CD14-positive monocyte (primary cell): ENCODE measurements at regions not wholly inside any gene's neighbourhood (a gene's known extent, or its start where the extent isn't known, plus 50 kb on each side); places are given as distances from the start of the nearest gene placed in this dataset.

Experiments used
- DNase-seq, 3 donors: peaks; one replicate each; pipeline ENCODE4 v3.0.0-alpha.2; 2011 to 2022
- H2AFZ ChIP-seq: 2 replicates; pipeline ENCODE4 v1.6.0; 2012; ENCODE audit warnings: mild to moderate bottlenecking, low read depth, low read length, inconsistent platforms; ENCODE audit not compliant: insufficient read depth, poor library complexity, severe bottlenecking
- H3K27ac ChIP-seq, 2 donors: 1 replicate in 1 of 2; 2 replicates in 1 of 2; pipeline ENCODE4 v1.5.1; 2012 to 2013; ENCODE audit warnings: low read length in 2 of 2, control low read depth in 1 of 2, inconsistent platforms in 1 of 2, low read depth in 1 of 2, mild to moderate bottlenecking in 1 of 2
- H3K27me3 ChIP-seq, 2 donors: one replicate each; pipeline versions ENCODE4 v1.6.0 to v1.6.1; 2011 to 2013; ENCODE audit warnings: low read length in 2 of 2; ENCODE audit not compliant: control insufficient read depth in 2 of 2, insufficient read depth in 2 of 2
- H3K36me3 ChIP-seq, 2 donors: replicated peaks in 1 of 2; 1 replicate in 1 of 2; 2 replicates in 1 of 2; pipeline versions ENCODE4 v1.5.1 to v1.6.1; 2012 to 2013; ENCODE audit warnings: low read length in 2 of 2, control low read depth in 1 of 2, inconsistent platforms in 1 of 2, mild to moderate bottlenecking in 1 of 2; ENCODE audit not compliant: insufficient read depth in 2 of 2, control insufficient read depth in 1 of 2
- H3K4me1 ChIP-seq, 2 donors: 1 replicate in 1 of 2; 2 replicates in 1 of 2; pipeline versions ENCODE4 v1.5.1 to v1.6.1; 2012 to 2013; ENCODE audit warnings: low read length in 2 of 2, control low read depth in 1 of 2, inconsistent platforms in 1 of 2, mild to moderate bottlenecking in 1 of 2, moderate library complexity in 1 of 2; ENCODE audit not compliant: insufficient read depth in 2 of 2, control insufficient read depth in 1 of 2
- H3K4me2 ChIP-seq: replicated peaks from 2 replicates; pipeline ENCODE3; 2012; ENCODE audit warnings: low read length, moderate library complexity, mild to moderate bottlenecking; ENCODE audit not compliant: poor library complexity, severe bottlenecking; ENCODE audit errors: extremely low read depth
- H3K4me3 ChIP-seq, 3 experiments: fragments of 200-600 bp in 1 of 3; sonication (generic) in 1 of 3; replicated peaks in 1 of 3; 1 replicate in 2 of 3; 2 replicates in 1 of 3; pipeline ENCODE4 v1.5.1; 2011 to 2013; ENCODE audit warnings: low read length in 3 of 3, mild to moderate bottlenecking in 3 of 3, control low read depth in 2 of 3, low read depth in 2 of 3, inconsistent platforms in 1 of 3, moderate library complexity in 1 of 3
- H3K79me2 ChIP-seq: 2 replicates; pipeline ENCODE4 v1.6.0; 2012; ENCODE audit warnings: mild to moderate bottlenecking, control low read depth, inconsistent platforms, low read length, moderate library complexity; ENCODE audit not compliant: insufficient read depth
- H3K9ac ChIP-seq: 2 replicates; pipeline ENCODE4 v1.6.0; 2017; ENCODE audit warnings: low read length, mild to moderate bottlenecking; ENCODE audit not compliant: insufficient read depth, poor library complexity, severe bottlenecking
- H3K9me3 ChIP-seq, 2 donors: replicated peaks in 1 of 2; 1 replicate in 1 of 2; 2 replicates in 1 of 2; pipeline versions ENCODE4 v1.5.1 to v1.6.1; 2012 to 2013; ENCODE audit warnings: low read length in 2 of 2, control low read depth in 1 of 2; ENCODE audit not compliant: control insufficient read depth in 1 of 2, insufficient read depth in 1 of 2
- H4K20me1 ChIP-seq: 2 replicates; pipeline ENCODE4 v1.6.0; 2012; ENCODE audit warnings: mild to moderate bottlenecking, low read length, control low read depth, moderate library complexity; ENCODE audit not compliant: insufficient read depth
- H3K27ac Mint-ChIP-seq, 7 donors: one replicate each; pipeline ENCODE4 v1.8.0; 2020; ENCODE audit warnings: mild to moderate bottlenecking in 7 of 7, mixed read lengths in 7 of 7, moderate library complexity in 6 of 7, inconsistent platforms in 2 of 7
- H3K27me3 Mint-ChIP-seq, 3 donors: one replicate each; pipeline ENCODE4 v1.8.0; 2021 to 2022; ENCODE audit warnings: low read depth in 3 of 3, mild to moderate bottlenecking in 3 of 3, mixed read lengths in 3 of 3, moderate library complexity in 3 of 3, inconsistent platforms in 1 of 3
- H3K36me3 Mint-ChIP-seq, 2 donors: one replicate each; pipeline ENCODE4 v1.8.0; 2020; ENCODE audit warnings: mixed read lengths in 2 of 2, inconsistent platforms in 1 of 2, mild to moderate bottlenecking in 1 of 2
- H3K4me1 Mint-ChIP-seq: one replicate; pipeline ENCODE4 v1.8.0; 2020; ENCODE audit warnings: mild to moderate bottlenecking, mixed read lengths
- H3K4me3 Mint-ChIP-seq, 2 donors: one replicate each; pipeline ENCODE4 v1.8.0; 2020; ENCODE audit warnings: mild to moderate bottlenecking in 2 of 2, mixed read lengths in 2 of 2, moderate library complexity in 1 of 2
- H3K9me3 Mint-ChIP-seq, 7 donors: one replicate each; pipeline ENCODE4 v1.8.0; 2020 to 2022; ENCODE audit warnings: mixed read lengths in 7 of 7, mild to moderate bottlenecking in 6 of 7, moderate library complexity in 6 of 7, inconsistent platforms in 2 of 7
- CTCF ChIP-seq: fragments of 200-600 bp; IDR thresholded peaks from one replicate; pipeline ENCODE4 v1.8.0; 2022; ENCODE audit warnings: antibody characterized with exemption, mild to moderate bottlenecking
- WGBS: methylation state at CpG from one replicate; pipeline ENCODE4 v1.1.5; 2013; ENCODE audit warnings: missing lambda C conversion rate; ENCODE audit not compliant: insufficient coverage; 5-methylcytosine and 5-hydroxymethylcytosine counted together
- intact Hi-C, 2 donors: fragments of 100-400 bp; cut with micrococcal nuclease; formaldehyde crosslinking; loops; one replicate each; pipeline versions ENCODE4 v1.15.0 to v1.15.1; 2023

GRCh38 chr2:177324797-177325196, 60.3 kb upstream of the NFE2L2 start:
- Histone ChIP-seq H3K36me3 (peaks cover 5 to 18% of the 10 kb centered on the region in 2 donors), H2AFZ (no peak overlapping the region), H3K79me2 (no peaks in the 10 kb centered on the region), H3K4me2 (no peak overlapping the region), H3K27me3 (no peaks in the 10 kb centered on the region), H3K9ac (no peak overlapping the region), H3K4me1 (no peaks in the 10 kb centered on the region), H3K9me3 (no peaks in the 10 kb centered on the region), H3K4me3 (no peak overlapping the region), H4K20me1 (no peaks in the 10 kb centered on the region), H3K27ac (no peak overlapping the region)
- no peak for TF ChIP-seq CTCF
- Mint-ChIP-seq H3K4me1 (peaks cover 11% of the 10 kb centered on the region), H3K4me3 (no peak overlapping the region), H3K27ac (no peak overlapping the region), H3K36me3 (peaks cover 22% of the 10 kb centered on the region in 2 donors), H3K27me3 (no peaks in the 10 kb centered on the region), H3K9me3 (peaks cover 0 to 2% (median 0%) of the 10 kb centered on the region in 7 donors)
- intact Hi-C loops = no loop called here
- no peak for DNase-seq
- WGBS = 100% methylated on average over 1 of the region's 3 CpGs

GRCh38 chr2:177325554-177325953, 61.0 kb upstream of the NFE2L2 start:
- no peak for DNase-seq
- intact Hi-C loops = no loop called here
- H3K9me3 ChIP-seq = no peaks in the 10 kb centered on the region
- H2AFZ ChIP-seq = no peak overlapping the region
- H3K27ac ChIP-seq = no peak overlapping the region
- Mint-ChIP-seq H3K9me3 (peaks cover 0 to 2% (median 0%) of the 10 kb centered on the region in 7 donors), H3K4me3 (no peak overlapping the region), H3K27ac (no peak overlapping the region), H3K27me3 (no peaks in the 10 kb centered on the region), H3K4me1 (peaks cover 11% of the 10 kb centered on the region), H3K36me3 (peaks cover 21% of the 10 kb centered on the region in 2 donors)
- no peak for TF ChIP-seq CTCF
- H3K4me1 ChIP-seq = no peaks in the 10 kb centered on the region
- H3K79me2 ChIP-seq = no peaks in the 10 kb centered on the region
- H3K4me2 ChIP-seq = no peak overlapping the region
- no peak overlapping the region for H3K4me3 ChIP-seq
- no CpG with 5 or more reads among the region's 1 CpG for WGBS
- H4K20me1 ChIP-seq = no peaks in the 10 kb centered on the region
- no peak overlapping the region for H3K9ac ChIP-seq
- no peaks in the 10 kb centered on the region for H3K27me3 ChIP-seq
- H3K36me3 ChIP-seq = peaks cover 5 to 19% of the 10 kb centered on the region in 2 donors
